Astrocyte of the cerebellum (primary cell): ENCODE measurements at regions not wholly inside any gene's neighbourhood (a gene's known extent, or its start where the extent isn't known, plus 50 kb on each side); places are given as distances from the start of the nearest gene placed in this dataset.
"Not testable (repeated sequence)": the region's sequence is repeated elsewhere in the genome, so short reads cannot be mapped to it uniquely, and the experiment has no call there.

ENCODE experiments used
- DNase-seq: peaks from one replicate; pipeline ENCODE4 v3.0.0-alpha.2; 2011; ENCODE audit warnings: low read depth
- H3K4me3 ChIP-seq: 2 replicates; pipeline ENCODE4 v1.5.1; 2011; ENCODE audit warnings: mild to moderate bottlenecking, low read depth, low read length, moderate library complexity
- in situ Hi-C: cut with HindIII; loops from 2 replicates; pipeline ENCODE4 v1.10.0; 2017; ENCODE audit warnings: low sequenced_read_pairs
- TF ChIP-seq, protein P1 (sequence below): IDR thresholded peaks from 2 replicates; pipeline ENCODE4 v1.5.1; 2012; ENCODE audit warnings: low read length, low read depth, moderate library complexity, mild to moderate bottlenecking; ENCODE audit errors: missing control alignments

DNA sequence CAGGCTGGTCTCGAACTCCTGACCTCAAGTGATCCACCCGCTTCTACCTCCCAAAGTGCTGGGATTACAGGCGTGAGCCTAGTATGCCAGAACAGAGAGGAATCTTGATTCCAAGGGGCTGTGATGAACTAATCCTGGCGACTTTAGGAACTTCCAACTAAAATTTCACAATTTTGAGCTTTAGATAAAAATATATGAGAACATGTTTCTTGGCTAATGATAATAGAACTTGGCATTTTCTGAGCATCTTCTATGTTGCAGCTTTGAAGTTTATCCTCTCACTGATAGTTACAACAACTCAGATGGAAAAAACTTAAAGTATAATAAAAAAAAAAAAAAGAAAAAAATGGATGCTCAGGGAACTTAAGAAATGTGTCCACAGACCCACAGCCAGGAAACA lies 69.8 kb upstream of the WSCD1 start:
- no peak for DNase-seq
- H3K4me3 ChIP-seq = no peak overlapping the region
- TF ChIP-seq, protein P1, sequence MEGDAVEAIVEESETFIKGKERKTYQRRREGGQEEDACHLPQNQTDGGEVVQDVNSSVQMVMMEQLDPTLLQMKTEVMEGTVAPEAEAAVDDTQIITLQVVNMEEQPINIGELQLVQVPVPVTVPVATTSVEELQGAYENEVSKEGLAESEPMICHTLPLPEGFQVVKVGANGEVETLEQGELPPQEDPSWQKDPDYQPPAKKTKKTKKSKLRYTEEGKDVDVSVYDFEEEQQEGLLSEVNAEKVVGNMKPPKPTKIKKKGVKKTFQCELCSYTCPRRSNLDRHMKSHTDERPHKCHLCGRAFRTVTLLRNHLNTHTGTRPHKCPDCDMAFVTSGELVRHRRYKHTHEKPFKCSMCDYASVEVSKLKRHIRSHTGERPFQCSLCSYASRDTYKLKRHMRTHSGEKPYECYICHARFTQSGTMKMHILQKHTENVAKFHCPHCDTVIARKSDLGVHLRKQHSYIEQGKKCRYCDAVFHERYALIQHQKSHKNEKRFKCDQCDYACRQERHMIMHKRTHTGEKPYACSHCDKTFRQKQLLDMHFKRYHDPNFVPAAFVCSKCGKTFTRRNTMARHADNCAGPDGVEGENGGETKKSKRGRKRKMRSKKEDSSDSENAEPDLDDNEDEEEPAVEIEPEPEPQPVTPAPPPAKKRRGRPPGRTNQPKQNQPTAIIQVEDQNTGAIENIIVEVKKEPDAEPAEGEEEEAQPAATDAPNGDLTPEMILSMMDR = no peak
- in situ Hi-C loops = no loop called here

DNA sequence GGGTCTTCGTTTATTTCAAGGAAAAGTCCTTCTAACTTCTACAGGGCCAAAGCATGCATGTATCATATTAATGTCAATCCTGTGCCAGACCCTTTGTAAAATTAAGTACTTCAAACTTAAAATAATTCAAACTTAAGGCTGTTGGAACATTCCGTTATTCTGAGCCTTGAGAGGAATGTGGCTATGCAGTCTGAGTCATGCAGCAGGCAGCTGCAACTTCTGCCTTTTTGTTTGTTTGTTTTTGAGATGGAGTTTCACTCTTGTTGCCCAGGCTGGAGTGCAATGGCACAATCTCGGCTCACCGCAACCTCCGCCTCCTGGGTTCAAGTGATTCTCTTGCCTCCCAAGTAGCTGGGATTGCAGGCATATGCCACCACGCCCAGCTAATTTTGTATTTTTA lies 67.0 kb upstream of the WSCD1 start:
- peak; percentile 68 for DNase-seq
- in situ Hi-C loops = not testable (repeated sequence)

DNA sequence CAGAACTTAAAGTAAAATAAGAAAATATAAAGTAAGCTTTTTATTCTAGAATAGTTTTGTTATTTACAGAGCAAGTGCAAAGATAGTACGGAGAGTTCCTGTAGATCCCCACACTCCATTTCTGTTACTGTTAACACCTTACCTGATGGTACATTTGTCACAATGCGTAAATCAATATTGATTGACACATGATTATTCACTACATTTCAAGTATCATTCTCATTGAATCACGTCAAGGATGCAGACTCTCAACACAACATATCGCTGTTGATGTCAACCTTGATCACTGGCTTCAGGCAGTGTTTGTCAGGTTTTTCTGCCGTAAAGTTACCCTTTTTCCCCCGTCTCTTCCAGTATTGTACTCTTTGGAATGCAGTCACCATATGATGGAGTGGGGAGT lies 64.2 kb upstream of the WSCD1 start:
- TF ChIP-seq, protein P1 = no peak
- H3K4me3 ChIP-seq = no peak overlapping the region
- no peak for DNase-seq
- in situ Hi-C loops = no loop called here

More for the DNA sequence above, 67.0 kb upstream of the WSCD1 start:
- not testable (repeated sequence) for H3K4me3 ChIP-seq

DNA sequence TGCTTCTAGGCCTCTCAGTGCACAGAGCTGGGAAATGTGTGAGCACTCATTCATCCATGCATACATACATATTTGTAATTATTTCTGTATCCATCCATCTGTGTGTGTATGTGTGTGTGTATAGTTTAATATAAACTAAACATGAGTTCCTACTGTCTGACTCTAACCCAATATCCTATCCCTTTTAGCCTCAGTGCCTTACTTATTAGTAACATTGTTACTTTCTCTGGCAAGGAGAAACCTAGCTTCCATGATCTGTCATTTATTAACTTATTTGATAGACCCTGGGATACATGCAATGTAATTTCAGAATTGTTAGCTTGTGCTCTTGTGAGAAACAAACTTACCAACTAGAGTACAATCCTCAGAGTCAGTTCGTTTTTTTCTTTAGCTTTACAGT lies 59.0 kb upstream of the WSCD1 start:
- DNase-seq = no peak
- in situ Hi-C loops = no loop called here
- TF ChIP-seq, protein P1 = no peak
- no peak overlapping the region for H3K4me3 ChIP-seq

DNA sequence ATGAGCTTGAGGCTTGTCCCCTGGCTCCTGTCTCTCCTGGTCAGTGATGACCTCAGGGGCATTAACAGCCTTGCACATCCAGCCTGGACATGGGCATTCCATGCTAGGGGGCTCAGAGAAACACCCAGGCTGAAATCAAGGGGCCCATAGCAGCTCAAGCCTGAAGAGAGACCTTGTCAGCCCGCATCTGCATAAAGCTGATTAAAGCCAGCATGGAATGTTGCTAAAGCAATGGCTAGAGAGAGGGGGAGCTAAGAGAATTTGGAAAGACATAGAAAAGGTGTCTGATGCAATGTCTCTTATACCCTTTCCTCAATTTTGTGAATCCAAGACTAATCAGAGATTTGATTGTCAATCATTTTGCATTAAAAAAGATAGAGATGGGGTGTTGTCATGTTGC lies 51.4 kb upstream of the WSCD1 start:
- in situ Hi-C loops = no loop called here
- DNase-seq = no peak
- no peak overlapping the region for H3K4me3 ChIP-seq
- TF ChIP-seq, protein P1 = no peak

DNA sequence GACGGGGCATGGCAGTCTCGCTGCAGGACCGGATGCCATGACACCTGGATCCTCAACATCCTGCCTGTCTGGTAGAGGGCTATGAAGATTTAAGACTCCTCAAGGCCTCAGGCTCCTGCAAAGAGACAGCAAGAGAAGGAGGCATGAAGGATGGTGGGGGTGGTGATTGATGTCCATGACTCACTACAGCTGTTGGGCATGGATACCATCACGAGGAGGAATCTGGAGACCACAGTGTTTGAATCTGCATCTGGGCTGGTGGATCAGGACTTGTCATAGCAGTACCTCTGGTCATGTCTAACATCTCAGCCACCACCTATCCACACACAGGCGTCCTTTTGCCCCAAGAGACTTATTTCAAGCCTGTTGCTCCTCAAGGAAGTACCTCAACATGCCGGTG lies 50.2 kb upstream of the WSCD1 start:
- H3K4me3 ChIP-seq = no peak overlapping the region
- TF ChIP-seq, protein P1 = no peak
- in situ Hi-C loops = no loop called here
- DNase-seq = no peak

DNA sequence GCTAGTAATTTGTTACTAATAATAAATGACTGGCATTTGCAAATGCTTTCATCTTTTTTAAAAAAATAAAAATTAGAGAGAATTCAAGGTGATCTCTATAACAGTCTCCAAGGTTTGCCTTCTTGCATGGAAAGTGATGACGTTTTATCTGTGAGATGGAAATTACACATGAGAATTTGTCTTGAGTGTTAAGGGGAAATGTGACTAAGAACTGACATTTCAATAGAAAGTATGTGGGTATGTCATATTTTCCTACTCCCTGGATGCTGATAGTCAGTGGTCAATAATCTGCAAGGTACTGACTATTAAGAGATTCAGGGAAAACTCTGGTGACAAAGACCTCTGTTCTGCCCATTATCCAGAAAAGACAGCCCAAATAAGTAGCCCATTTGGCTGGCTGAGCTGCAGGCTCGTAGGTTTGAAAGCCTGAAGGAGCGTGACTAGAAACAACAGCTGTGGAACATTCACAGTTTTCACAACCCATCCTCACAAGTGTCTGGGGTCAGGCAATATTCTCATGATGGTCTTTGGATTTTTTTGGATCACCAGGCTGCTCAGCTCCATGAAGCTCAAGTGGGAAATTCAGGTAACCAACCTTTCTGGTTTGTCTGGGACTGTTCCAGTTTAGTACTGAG lies 49.7 kb upstream of the WSCD1 start:
- no peak overlapping the region for H3K4me3 ChIP-seq
- in situ Hi-C loops = no loop called here
- TF ChIP-seq, protein P1 = no peak
- no peak for DNase-seq
